NT2/D1 (cell line): ENCODE measurements at regions not wholly inside any gene's neighbourhood (a gene's known extent, or its start where the extent isn't known, plus 50 kb on each side); places are given as distances from the start of the nearest gene placed in this dataset.

Experiments used
- DNase-seq: peaks from one replicate; pipeline ENCODE4 v3.0.0-alpha.2; 2011; ENCODE audit warnings: low read depth, low spot score
- H3K27me3 ChIP-seq: 2 replicates; pipeline ENCODE4 v1.6.0; 2011; ENCODE audit warnings: mild to moderate bottlenecking; ENCODE audit not compliant: insufficient read length, insufficient read depth
- H3K36me3 ChIP-seq: 2 replicates; pipeline ENCODE4 v1.6.1; 2011; ENCODE audit warnings: mild to moderate bottlenecking, low read length, mixed read lengths; ENCODE audit not compliant: insufficient read depth, insufficient read length
- H3K4me1 ChIP-seq: 2 replicates; pipeline ENCODE4 v1.5.1; 2011; ENCODE audit not compliant: insufficient read depth, insufficient read length
- H3K4me3 ChIP-seq: 2 replicates; pipeline ENCODE4 v1.5.1; 2011; ENCODE audit warnings: low read depth; ENCODE audit not compliant: insufficient read length
- H3K9ac ChIP-seq: 2 replicates; pipeline ENCODE4 v1.6.0; 2011; ENCODE audit warnings: low read depth; ENCODE audit not compliant: insufficient read length
- H3K9me3 ChIP-seq: 2 replicates; pipeline ENCODE4 v1.5.1; 2011; ENCODE audit warnings: mild to moderate bottlenecking, low read length; ENCODE audit not compliant: insufficient read depth
- SUZ12 ChIP-seq: IDR thresholded peaks from 2 replicates; pipeline ENCODE4 v1.6.1; 2011; ENCODE audit not compliant: insufficient read length, insufficient read depth; ENCODE audit errors: extremely low read depth
- YY1 ChIP-seq: IDR thresholded peaks from 2 replicates; pipeline ENCODE4 v1.6.1; 2011; ENCODE audit not compliant: insufficient read length, insufficient read depth
- ZNF274 ChIP-seq: IDR thresholded peaks from 2 replicates; pipeline ENCODE4 v1.6.1; 2011; ENCODE audit warnings: mild to moderate bottlenecking, low read depth, low read length

DNA sequence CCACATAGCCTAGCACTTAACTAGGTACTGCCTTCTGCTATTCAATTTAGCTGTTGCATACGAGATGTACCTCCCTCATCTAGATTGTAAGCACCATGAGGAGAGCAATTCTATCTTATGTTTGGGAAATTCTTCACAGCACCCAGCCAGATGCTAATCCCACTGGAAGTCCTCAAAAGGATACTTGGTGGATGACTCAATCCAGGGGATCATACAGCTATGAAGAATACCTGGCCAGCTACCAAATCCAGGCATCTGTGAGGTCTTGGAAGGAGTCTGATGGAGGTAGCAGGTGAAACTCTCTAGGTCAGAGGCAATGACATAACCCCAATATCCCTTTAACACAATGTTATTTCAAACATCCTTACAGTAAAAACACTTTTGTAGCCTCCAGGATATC is 167.8 kb upstream of the NCAM1 start:
- no peak overlapping the region for H3K4me3 ChIP-seq
- H3K4me1 ChIP-seq: peaks cover 6% of the 10 kb centered on the region
- no peak overlapping the region for H3K9ac ChIP-seq
- H3K36me3 ChIP-seq: no peaks in the 10 kb centered on the region
- no peak for DNase-seq
- no peaks in the 10 kb centered on the region for H3K27me3 ChIP-seq
- H3K9me3 ChIP-seq: peaks cover 4% of the 10 kb centered on the region; the same call in 1 of the 2 replicates
- TF ChIP-seq ZNF274 (no peak), SUZ12 (no peak), YY1 (no peak)

DNA sequence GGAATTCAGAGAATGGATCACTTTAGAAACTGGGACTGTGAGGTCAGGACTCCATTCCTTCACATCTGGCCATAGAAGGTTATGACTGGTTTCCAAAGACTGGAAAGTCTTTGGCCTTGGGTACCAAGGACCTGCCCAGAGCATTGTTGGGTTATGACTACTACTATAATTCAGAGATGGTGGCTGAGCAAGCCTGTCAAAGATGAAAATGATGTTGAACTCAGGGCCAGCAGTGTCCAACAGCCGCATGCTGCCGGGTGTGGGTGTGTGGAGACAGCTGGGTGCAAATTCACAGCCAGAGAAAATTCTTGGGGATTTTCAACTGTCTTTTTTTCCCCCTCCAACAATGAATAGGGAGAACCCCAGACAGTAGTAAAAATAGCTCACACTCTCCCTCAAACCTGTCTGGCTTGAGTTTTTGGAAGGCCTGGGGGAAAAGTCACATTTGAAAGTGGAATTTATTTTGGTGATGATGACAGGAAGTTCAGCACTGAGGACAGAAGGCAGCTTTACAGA is 166.8 kb upstream of the NCAM1 start:
- peaks cover 6% of the 10 kb centered on the region for H3K4me1 ChIP-seq
- H3K4me3 ChIP-seq: no peak overlapping the region
- no peak overlapping the region for H3K9ac ChIP-seq
- TF ChIP-seq SUZ12: no peak
- no peak for TF ChIP-seq YY1
- H3K36me3 ChIP-seq: no peaks in the 10 kb centered on the region
- H3K27me3 ChIP-seq: no peaks in the 10 kb centered on the region
- peaks cover 4% of the 10 kb centered on the region; the same call in 1 of the 2 replicates for H3K9me3 ChIP-seq
- no peak for DNase-seq

DNA sequence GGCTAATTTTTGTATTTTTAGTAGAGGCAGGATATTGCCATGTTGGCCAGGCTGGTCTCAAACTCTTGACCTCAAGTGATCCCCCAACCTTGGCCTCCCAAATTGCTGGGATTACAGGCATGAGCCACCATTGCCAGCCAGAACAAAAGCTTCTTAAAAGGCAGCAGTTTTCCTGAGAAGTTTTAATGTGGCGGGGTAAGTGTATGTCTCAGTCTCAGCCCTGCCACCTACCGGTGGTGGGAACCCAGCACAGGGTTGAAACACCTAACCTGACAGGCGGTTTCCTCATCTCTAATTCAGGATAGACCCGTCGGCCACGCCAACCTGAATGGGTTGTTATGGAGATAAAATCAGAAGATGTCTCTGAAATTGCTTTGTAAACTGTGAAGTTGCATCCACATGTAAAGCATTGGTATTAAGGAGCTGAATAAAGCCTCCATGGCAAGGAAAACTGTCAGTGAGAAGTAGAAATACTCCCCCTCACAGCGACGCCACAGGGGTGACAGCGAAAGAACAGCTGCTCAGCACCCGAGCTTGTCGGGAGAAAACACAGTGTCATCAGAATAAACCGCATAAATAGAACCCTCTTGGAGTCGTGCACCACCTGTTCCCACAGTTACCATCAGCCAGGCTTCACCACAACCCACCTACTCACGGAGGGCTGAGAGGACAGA is 165.9 kb upstream of the NCAM1 start:
- Histone ChIP-seq H3K27me3 (no peaks in the 10 kb centered on the region), H3K4me3 (no peak overlapping the region), H3K9me3 (peaks cover 4% of the 10 kb centered on the region; the same call in 1 of the 2 replicates), H3K4me1 (peaks cover 6% of the 10 kb centered on the region), H3K9ac (no peak overlapping the region), H3K36me3 (no peaks in the 10 kb centered on the region)
- DNase-seq: peak; percentile 46
- no peak for TF ChIP-seq YY1
- no peak for TF ChIP-seq ZNF274
- no peak for TF ChIP-seq SUZ12

DNA sequence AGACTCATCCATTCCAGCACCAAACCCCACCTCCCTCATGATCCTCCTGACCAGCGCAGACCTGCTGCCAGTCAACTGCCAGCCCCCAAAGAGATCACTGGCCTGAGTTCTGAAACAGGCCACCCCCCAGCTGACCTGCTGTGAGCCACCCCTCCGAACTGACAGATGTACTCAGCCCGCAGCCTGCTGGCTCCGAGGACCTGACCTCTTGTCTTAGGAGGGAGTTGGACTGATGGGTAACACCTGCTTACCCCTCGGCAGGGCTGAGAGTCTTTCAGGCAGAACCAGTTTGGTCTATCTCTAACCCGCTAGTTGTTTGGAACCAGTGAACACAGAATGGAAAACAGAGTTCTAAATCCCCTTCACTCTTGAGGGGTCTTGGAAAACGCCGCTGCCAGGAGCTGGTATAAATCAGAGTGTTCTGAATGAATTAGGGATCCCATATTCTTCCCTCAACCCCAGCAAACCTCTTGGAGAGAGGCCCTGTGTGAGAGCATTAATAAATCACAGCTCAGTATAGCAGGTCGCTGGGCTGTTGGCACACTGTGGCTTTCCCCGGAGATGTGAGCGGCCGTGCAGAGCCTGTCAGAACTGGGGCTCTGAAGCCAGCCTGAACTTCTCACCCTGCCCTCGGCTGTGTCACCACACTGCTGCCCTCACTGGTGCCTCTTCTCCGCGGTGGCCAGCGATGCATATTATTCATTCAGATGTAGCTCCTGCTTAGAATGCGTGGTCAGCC is 165.1 kb upstream of the NCAM1 start:
- peaks cover 4% of the 10 kb centered on the region; the same call in 1 of the 2 replicates for H3K9me3 ChIP-seq
- DNase-seq: no peak
- H3K4me3 ChIP-seq: no peak overlapping the region
- no peaks in the 10 kb centered on the region for H3K36me3 ChIP-seq
- TF ChIP-seq ZNF274 (no peak), SUZ12 (no peak), YY1 (no peak)
- no peak overlapping the region for H3K9ac ChIP-seq
- peaks cover 6% of the 10 kb centered on the region for H3K4me1 ChIP-seq
- no peaks in the 10 kb centered on the region for H3K27me3 ChIP-seq

DNA sequence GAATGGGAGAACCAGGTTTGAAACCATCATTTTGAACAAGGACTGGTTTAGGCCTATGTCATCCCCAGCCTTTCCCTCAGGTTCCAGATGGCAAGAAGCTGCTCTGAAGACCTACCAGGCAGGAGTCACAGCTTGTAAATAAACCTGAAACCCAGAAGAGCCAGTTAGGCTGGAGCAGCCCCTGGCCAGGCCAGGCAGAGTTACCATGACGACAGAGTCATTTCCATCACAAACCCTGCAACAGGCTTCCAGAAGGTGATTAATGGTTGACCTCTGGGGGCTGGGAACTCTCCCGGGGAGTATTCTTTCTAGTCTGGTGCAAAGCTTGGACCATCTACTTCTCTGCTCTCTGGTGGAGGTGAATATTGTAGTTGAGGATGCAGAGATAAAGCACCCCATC is 164.1 kb upstream of the NCAM1 start:
- Histone ChIP-seq H3K4me1 (peaks cover 6% of the 10 kb centered on the region), H3K9ac (no peak overlapping the region), H3K9me3 (peaks cover 4% of the 10 kb centered on the region; the same call in 1 of the 2 replicates), H3K4me3 (no peak overlapping the region), H3K36me3 (no peaks in the 10 kb centered on the region), H3K27me3 (no peaks in the 10 kb centered on the region)
- peak; percentile 81 for DNase-seq
- TF ChIP-seq SUZ12: no peak
- no peak for TF ChIP-seq YY1
- TF ChIP-seq ZNF274: no peak

DNA sequence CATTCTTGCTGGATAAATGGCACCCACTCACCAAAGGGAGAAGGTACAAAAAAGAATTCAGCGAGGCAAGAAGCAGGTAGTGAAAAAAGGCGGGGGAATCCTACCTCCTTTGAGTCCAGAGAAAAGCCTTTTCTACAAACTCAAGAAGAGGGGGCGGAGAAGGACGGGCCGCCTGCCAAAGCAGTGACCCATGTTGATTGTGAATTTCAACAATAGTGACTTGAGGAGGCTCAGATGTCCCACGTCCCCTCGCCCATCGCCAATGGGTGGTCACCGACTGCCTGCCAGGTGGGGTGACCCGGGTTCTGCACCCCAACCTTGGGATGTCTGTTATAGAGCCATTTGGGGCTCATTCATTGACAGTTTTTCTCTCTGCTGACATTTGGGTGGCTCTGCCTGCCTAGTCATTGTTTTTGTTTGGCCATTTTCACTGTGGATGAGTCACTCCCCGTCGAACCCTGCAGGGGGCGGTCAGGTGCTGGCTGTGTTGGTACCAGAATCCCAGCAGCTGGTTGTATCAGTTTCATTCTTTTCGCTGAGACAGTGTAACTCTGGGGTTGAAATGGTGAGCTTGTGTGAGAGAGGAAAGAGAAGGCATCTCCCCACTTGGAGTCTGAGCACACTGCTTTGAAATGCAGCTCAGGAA is 163.4 kb upstream of the NCAM1 start:
- Histone ChIP-seq H3K9ac (no peak overlapping the region), H3K4me1 (peaks cover 6% of the 10 kb centered on the region), H3K4me3 (no peak overlapping the region), H3K36me3 (no peaks in the 10 kb centered on the region), H3K9me3 (peaks cover 4% of the 10 kb centered on the region; the same call in 1 of the 2 replicates), H3K27me3 (no peaks in the 10 kb centered on the region)
- TF ChIP-seq YY1 (no peak), ZNF274 (no peak), SUZ12 (no peak)
- DNase-seq: no peak
